RCC 7860 (cell line): ENCODE measurements at regions not wholly inside any gene's neighbourhood (a gene's known extent, or its start where the extent isn't known, plus 50 kb on each side); places are given as distances from the start of the nearest gene placed in this dataset.
"Not testable (repeated sequence)": the region's sequence is repeated elsewhere in the genome, so short reads cannot be mapped to it uniquely, and the experiment has no call there.

Experiments
- DNase-seq: peaks from one replicate; pipeline ENCODE4 v3.0.0-alpha.2; 2015; ENCODE audit warnings: low spot score
- FAIRE-seq: peaks from 2 replicates; lab custom pipeline; 2012; peaks lifted over from hg19 to GRCh38; lab: Jason Lieb, UNC

- DNase-seq = no peak
- FAIRE-seq = no peak
These were observed 615.6 kb upstream of the ADAMTS9 start for GRCh38 chr3:65303431-65303830.

DNA sequence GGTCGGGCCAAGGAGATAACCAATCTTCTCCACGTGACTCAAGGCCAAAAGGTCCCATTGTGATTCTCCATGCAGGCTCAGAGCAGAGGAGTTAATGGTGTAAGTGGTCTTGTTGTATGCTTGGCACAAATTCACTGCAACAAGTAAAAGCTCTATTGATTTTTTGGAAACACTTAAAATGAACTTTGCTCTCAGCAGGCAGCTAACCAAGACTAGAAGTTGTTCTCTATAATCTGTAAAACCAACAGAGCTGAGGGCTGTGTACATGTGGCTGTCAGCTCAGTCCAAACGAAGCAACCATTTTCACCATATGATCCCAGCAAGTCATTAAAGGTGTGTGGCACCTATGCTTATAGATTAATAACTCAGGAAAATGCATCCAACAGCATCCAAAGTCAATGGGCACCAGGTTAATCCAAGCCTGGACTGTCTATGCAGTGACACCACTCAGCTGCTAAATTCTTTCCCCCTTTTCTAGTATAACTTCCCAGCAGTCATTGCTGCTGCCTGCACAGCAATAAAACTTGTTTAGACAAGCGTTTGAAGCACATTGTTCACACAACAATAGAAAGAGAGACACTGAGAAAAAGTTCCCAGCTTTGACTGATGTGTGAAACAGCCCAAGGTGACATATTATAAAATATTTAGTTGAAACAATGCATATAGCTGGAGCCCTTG, 603.8 kb upstream of the ADAMTS9 start:
- FAIRE-seq = no peak
- DNase-seq = no peak

GRCh38 chr3:65288776-65289175, 601.0 kb upstream of the ADAMTS9 start:
- DNase-seq (no peak), FAIRE-seq (no peak)

DNA sequence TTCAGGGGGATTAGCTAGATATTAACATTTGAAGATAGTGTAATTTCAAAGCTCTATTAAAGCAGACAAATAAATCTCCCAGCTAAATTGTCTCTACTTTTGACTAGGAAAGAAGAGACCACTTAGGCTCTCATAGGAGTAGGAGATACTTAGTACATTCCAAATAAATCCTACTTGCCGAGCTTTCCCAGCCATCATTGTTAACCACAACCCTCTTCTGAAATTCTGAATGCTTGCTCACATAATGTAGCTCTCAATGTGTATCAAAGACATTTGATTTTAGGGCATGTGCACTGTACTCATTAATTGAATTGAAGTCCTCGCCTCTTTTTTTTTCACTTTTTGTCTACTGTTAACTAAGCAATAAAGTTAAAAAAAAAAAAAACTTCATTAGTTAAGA, 598.2 kb upstream of the ADAMTS9 start:
- FAIRE-seq (no peak), DNase-seq (no peak)

- FAIRE-seq (no peak), DNase-seq (peak; percentile 16)
These were observed 597.2 kb upstream of the ADAMTS9 start for GRCh38 chr3:65284961-65285360.

GRCh38 chr3:65284546-65284945, 596.7 kb upstream of the ADAMTS9 start:
- no peak for DNase-seq
- FAIRE-seq = no peak

DNA sequence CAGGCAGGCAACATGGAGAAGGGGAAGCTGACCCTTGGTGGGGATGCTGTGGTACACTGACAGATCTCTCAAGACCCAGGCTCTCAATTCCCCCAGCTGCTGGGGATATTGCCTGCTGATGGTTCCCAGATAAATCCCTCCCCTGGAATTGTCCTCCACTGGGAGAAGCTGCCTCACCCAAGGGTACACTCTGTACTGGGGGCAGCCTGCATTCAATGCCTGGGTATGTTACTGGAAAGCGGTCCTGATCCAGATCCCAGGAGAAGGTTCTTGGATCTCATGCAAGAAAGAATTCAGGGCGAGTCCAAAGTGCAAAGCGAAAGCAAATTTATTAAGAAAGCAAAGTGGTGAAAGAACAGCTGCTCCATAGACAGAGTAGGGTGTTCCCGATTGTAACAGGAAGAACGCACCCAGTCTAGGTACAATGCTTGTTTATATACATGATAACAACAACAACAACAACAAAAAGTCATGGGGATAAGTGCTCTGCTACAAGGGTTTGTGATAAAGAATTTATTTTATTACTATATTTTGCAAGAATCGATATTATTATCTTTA, 591.5 kb upstream of the ADAMTS9 start:
- no peak for FAIRE-seq

DNA sequence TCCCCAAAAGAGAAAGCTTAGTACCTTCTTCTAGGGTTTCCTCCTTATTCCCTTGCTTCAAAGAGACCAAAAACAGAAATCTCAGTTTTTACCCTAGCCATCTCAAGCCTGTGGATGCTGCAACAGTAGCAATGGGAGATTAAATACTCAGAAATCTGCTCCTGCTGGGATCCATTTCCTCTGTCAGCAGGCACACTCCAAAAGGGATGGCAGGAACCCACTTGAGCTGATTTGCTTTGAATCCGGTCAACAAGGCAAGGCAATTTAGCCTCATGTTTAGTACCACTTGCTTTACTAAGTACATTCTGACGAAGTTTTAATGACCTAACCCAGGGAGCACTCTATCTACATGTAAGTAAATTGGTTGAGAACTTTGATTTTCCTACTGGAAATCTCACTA, 590.0 kb upstream of the ADAMTS9 start:
- FAIRE-seq (no peak), DNase-seq (no peak)

More for the DNA sequence above, 591.5 kb upstream of the ADAMTS9 start:
- DNase-seq = no peak

DNA sequence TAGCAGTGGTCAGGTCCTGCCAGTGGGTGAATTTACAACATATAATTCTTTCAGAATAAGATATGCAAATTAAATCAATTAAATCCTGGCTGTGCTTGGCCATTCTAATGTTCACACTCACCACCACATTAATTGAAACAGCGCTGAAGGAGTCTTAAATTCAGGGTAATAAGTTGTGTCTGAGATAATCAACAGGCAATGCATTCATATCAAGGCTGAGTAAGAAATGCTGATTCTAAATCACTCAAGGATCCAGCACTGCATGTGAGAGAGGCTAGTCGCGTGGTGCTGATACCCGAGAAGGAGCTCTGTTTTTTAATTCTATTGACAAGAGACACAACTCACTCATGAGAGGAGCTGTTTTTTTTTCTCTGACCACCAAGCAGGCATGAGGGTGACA, 588.8 kb upstream of the ADAMTS9 start:
- no peak for FAIRE-seq

GRCh38 chr3:65268426-65268825, 580.6 kb upstream of the ADAMTS9 start:
- FAIRE-seq = no peak
- no peak for DNase-seq

More for the DNA sequence above, 588.8 kb upstream of the ADAMTS9 start:
- DNase-seq = no peak

GRCh38 chr3:65265942-65266590, 578.3 kb upstream of the ADAMTS9 start:
- FAIRE-seq = no peak

GRCh38 chr3:65265511-65265910, 577.7 kb upstream of the ADAMTS9 start:
- DNase-seq (no peak), FAIRE-seq (no peak)

More at GRCh38 chr3:65265942-65266590, 578.3 kb upstream of the ADAMTS9 start:
- DNase-seq = no peak

DNA sequence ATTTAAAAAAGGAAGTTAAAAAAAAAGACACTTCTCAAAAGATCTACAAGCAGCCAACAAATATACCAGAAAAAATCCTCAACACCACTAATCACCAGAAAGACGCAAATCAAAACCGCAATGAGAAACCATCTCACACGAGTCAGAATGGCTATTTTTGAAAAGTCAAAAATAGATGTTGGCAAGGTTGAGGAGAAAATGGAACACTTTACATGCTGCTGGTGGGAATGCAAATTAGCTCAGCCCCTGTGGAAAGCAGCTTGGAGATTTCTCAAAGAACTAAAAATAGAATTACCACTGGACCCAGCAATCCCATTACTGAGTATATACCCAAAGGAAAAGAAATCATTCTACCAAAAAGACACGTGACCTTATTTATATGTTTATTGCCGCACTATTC, 574.7 kb upstream of the ADAMTS9 start:
- FAIRE-seq (no peak), DNase-seq (no peak)

GRCh38 chr3:65259946-65260345, 572.1 kb upstream of the ADAMTS9 start:
- FAIRE-seq = no peak
- no peak for DNase-seq

DNA sequence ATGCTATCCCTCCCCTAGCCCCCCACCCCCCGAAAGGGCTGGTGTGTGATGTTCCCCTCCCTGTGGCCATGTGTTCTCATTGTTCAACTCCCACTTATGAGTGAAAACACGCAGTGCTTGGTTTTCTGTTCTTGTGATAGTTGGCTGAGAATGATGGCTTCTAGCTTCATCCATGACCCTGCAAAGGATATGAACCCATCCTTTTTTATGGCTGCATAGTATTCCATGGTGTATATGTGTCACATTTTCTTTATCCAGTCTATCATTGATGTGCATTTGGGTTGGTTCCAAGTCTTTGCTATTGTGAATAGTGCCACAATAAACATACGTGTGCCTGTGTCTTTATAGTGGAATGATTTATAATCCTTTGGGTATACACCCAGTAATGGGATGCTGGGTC, 565.1 kb upstream of the ADAMTS9 start:
- not testable (repeated sequence) for FAIRE-seq, DNase-seq

DNA sequence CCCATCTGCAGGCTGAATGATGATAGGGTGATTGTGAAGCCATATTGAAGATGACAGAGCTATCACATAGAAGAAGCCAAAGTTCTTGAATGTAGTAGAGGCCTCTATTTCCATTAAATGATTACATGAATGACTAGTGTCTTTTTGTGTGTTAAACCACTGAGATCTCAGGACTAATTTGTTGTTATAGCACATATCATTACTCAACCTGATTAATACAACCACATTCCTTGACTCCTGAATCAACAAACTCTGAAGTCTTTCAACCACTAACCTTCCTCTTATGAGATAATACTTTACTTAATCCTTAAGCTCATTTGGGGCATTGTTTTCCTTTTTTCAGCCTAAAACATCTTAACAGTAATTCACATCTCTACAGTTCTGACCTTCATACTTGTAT, 564.5 kb upstream of the ADAMTS9 start:
- DNase-seq (no peak), FAIRE-seq (no peak)

- DNase-seq (no peak), FAIRE-seq (no peak)
These were observed 563.6 kb upstream of the ADAMTS9 start for GRCh38 chr3:65251375-65251774.

- DNase-seq (peak; percentile 63), FAIRE-seq (no peak)
These were observed 558.8 kb upstream of the ADAMTS9 start for GRCh38 chr3:65246561-65246960.

DNA sequence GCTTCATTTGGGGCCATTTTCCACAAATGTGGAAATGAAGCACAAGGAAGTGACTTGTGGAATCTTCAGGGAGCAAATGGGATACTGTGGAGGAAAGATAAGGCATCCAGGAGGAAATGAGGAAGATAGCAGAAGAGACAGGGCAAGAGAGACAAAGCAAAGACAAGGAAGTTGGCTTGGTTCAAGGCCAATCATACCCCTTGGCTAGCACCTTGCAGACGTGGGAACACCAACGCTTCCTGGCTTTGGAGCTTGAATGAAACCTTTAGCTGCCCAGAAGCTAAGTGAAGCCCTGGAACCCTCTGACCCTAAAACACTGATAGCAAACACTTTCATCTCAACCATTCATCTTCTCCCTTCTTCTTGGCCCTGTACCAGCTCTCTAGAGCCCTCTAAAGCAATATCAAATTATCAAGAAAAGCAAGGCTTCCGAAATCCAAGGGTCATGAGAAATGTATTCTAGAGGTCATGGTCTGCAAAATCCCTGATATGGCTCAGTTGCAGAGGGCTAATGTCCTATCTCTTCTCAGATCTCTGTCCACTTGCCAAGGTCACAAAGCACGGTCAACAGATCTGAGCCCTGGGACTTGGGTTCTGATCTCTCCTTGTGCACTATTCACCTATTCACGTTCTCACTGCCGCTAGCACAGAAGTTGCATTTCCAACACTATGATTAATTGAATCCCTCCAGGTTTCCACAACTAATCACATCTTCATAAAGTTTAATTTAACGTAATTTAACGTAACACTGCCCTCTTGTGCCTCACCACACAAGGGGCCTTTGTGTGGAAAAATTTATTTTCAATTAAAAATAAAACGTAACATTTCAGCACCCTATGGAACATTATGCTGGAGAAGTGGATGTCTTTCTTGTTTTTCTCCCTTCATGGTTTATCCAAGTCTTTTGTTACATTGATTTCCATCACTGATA, 557.6 kb upstream of the ADAMTS9 start:
- DNase-seq (no peak), FAIRE-seq (no peak)

- no peak for DNase-seq
- no peak for FAIRE-seq
These were observed 552.6 kb upstream of the ADAMTS9 start for GRCh38 chr3:65240366-65240765.

DNA sequence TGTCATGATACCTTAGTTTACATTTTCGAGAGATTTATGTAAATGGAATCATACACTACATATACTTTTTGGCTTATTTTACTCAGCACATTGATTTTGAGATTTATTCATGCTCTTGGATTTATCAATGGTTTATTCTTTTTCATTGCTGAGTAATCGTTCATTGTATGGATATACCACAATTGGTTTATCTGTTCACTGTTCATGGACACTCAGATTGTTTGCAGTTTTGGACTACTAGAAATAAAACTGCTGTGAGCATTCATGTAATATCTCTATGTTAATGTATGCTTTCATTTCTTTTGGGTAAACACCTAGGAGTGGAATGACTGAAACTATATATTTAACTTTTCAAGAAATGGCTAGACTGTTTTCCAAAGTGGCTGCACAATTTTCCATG, 550.9 kb upstream of the ADAMTS9 start:
- DNase-seq (no peak), FAIRE-seq (no peak)
